ENCODE measurements at regions not wholly inside any gene's neighbourhood (a gene's known extent, or its start where the extent isn't known, plus 50 kb on each side); places are given as distances from the start of the nearest gene placed in this dataset.

DNA sequence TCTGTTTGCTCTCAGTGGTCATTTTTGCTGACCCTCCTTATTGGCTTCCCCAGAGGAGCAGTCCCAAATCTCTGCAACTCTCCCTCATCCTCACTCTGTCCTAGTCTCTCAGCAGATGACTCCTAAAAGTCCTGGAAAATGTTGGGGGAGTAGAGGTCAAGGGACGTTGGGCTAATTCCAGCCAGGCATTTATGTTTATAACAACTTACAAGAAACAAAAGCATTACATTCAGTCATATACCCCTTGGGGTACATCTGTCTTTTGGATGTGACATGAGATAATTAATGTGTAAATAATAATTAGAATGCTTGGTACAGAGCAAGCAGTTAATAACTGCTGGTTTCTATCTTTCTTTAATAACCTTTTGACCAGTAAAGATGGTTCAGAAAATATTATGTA is 176.2 kb downstream of the YTHDC2 start:
- TF ChIP-seq, protein P1, sequence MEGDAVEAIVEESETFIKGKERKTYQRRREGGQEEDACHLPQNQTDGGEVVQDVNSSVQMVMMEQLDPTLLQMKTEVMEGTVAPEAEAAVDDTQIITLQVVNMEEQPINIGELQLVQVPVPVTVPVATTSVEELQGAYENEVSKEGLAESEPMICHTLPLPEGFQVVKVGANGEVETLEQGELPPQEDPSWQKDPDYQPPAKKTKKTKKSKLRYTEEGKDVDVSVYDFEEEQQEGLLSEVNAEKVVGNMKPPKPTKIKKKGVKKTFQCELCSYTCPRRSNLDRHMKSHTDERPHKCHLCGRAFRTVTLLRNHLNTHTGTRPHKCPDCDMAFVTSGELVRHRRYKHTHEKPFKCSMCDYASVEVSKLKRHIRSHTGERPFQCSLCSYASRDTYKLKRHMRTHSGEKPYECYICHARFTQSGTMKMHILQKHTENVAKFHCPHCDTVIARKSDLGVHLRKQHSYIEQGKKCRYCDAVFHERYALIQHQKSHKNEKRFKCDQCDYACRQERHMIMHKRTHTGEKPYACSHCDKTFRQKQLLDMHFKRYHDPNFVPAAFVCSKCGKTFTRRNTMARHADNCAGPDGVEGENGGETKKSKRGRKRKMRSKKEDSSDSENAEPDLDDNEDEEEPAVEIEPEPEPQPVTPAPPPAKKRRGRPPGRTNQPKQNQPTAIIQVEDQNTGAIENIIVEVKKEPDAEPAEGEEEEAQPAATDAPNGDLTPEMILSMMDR (IDR thresholded peaks at IDR 0.05) = no peak
- no peak for TF ChIP-seq POLR2A (IDR thresholded peaks at IDR 0.05)
